PC-9 (cell line): ENCODE measurements at regions not wholly inside any gene's neighbourhood (a gene's known extent, or its start where the extent isn't known, plus 50 kb on each side); places are given as distances from the start of the nearest gene placed in this dataset.

ENCODE experiments used
- BruUV-seq: library from RNA; stranded (reverse); fragments of 400-500 nt; replicated peaks from 2 replicates; lab custom pipeline; 2021; lab: Mats Ljungman, UMichigan
- CTCF ChIA-PET: fragments of 300-600 bp; sonication (Branson Sonifier 250); formaldehyde crosslinking; loops from one replicate; lab custom pipeline; 2022; ENCODE audit warnings: antibody characterized with exemption; lab: Charles Lee
- POLR2A ChIA-PET: fragments of 300-600 bp; sonication (Branson Sonifier 250); formaldehyde crosslinking; loops from one replicate; lab custom pipeline; 2022; ENCODE audit warnings: antibody characterized with exemption; ENCODE audit not compliant: unreplicated experiment; lab: Charles Lee
- DNase-seq, 2 experiments: peaks; one replicate each; pipeline versions ENCODE4 v3.0.0 to v3.0.0-alpha.2; 2015 to 2022; ENCODE audit warnings: mixed read lengths in 1 of 2
- H2AFZ ChIP-seq: fragments of 200-600 bp; sonication (generic); 2 replicates; pipeline ENCODE4 v1.8.1; 2017; ENCODE audit warnings: antibody characterized with exemption
- H3F3A ChIP-seq: fragments of 200-600 bp; sonication (generic); 2 replicates; pipeline ENCODE4 v1.8.1; 2017; ENCODE audit warnings: antibody characterized with exemption, mild to moderate bottlenecking, low read depth; ENCODE audit not compliant: insufficient read depth
- H3K27ac ChIP-seq: fragments of 200-600 bp; sonication (generic); 2 replicates; pipeline ENCODE4 v1.6.1; 2016; ENCODE audit warnings: mixed run types
- H3K27me3 ChIP-seq: fragments of 200-600 bp; sonication (generic); 2 replicates; pipeline ENCODE4 v1.6.1; 2016; ENCODE audit warnings: low read depth, mixed run types; ENCODE audit not compliant: insufficient read depth
- H3K36me3 ChIP-seq: fragments of 200-600 bp; sonication (generic); 2 replicates; pipeline ENCODE4 v1.6.1; 2016; ENCODE audit warnings: low read depth, mixed run types
- H3K4me1 ChIP-seq: fragments of 200-600 bp; sonication (generic); replicated peaks from 2 replicates; pipeline ENCODE4 v1.6.1; 2016; ENCODE audit warnings: mixed run types; ENCODE audit not compliant: insufficient read depth
- H3K4me2 ChIP-seq: fragments of 200-600 bp; sonication (generic); 2 replicates; pipeline ENCODE4 v1.6.1; 2017; ENCODE audit warnings: mixed run types
- H3K4me3 ChIP-seq: fragments of 200-600 bp; sonication (generic); 2 replicates; pipeline ENCODE4 v1.6.1; 2016; ENCODE audit warnings: mixed run types
- H3K79me2 ChIP-seq: fragments of 200-600 bp; sonication (generic); 2 replicates; pipeline ENCODE4 v1.6.1; 2017; ENCODE audit warnings: low read depth, mixed run types
- H3K9me2 ChIP-seq: fragments of 200-600 bp; sonication (generic); 2 replicates; pipeline ENCODE4 v1.8.1; 2017; ENCODE audit warnings: mild to moderate bottlenecking; ENCODE audit not compliant: insufficient read depth
- H3K9me3 ChIP-seq: fragments of 200-600 bp; sonication (generic); 2 replicates; pipeline ENCODE4 v1.8.1; 2016; ENCODE audit warnings: low read depth; ENCODE audit not compliant: insufficient read depth
- H4K20me1 ChIP-seq: fragments of 200-600 bp; sonication (generic); 2 replicates; pipeline ENCODE4 v1.8.1; 2017; ENCODE audit not compliant: insufficient read depth
- EZH2 ChIP-seq: fragments of 200-600 bp; sonication (generic); IDR thresholded peaks from 2 replicates; pipeline ENCODE4 v1.8.0; 2017; ENCODE audit warnings: antibody characterized with exemption, low read depth
- intact Hi-C: fragments of 100-400 bp; cut with micrococcal nuclease; formaldehyde crosslinking; loops from one replicate; pipeline ENCODE4 v1.10.0; 2022; ENCODE audit not compliant: unreplicated experiment
- TF ChIP-seq, protein P1 (sequence below): fragments of 200-600 bp; sonication (generic); conservative IDR thresholded peaks from 2 replicates; pipeline ENCODE4 v1.6.1; 2017; ENCODE audit warnings: mixed run types, antibody characterized with exemption, mild to moderate bottlenecking, moderate library complexity

DNA sequence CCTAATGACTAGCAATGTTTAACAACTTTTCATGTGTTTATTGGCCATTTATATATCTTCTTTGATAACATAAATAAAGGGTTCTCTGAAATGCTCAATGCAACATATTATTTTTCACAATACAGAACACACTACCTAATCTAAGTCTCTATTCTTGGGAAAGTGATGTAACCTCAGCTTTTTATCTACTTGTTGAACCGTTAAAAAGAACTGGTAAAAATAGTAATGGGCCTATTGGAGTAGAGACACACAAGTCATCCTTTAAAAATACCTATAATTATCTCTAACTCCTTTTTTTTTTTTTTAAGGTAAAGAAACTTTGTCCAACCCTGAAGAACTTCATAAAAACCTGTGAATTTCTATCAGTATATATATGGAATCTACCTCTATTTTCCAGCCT is 1067.7 kb upstream of the CELF4 start:
- no TSS peak for BruUV-seq
- CTCF ChIA-PET = no interaction called here
- POLR2A ChIA-PET = no interaction called here

DNA sequence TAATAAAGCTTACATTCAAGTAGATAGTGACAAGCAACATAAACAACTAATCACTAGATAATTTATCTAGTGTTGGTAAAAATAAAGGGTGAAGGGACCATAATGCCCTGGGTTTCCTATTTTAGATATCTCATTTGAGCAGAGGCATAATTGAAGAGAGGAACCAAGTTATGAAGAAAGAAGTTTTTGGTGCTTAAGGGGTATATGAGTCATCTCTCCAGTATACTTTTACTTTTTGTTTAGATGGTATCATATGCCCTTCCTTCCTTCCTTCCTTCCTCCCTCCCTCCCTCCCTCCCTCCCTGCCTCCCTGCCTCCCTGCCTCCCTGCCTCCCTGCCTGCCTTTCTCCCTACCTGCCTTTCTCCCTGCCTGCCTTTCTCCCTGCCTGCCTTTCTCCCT is 1053.5 kb upstream of the CELF4 start:
- H3K27me3 ChIP-seq = no peaks in the 10 kb centered on the region
- H3K4me2 ChIP-seq = no peak overlapping the region
- H3K27ac ChIP-seq = no peak overlapping the region
- no peaks in the 10 kb centered on the region for H3K9me3 ChIP-seq
- no peak overlapping the region for H3K4me3 ChIP-seq
- H3K9me2 ChIP-seq = no peaks in the 10 kb centered on the region
- DNase-seq = no peak
- H3K4me1 ChIP-seq = no peaks in the 10 kb centered on the region
- ChIA-PET POLR2A (no interaction called here), CTCF (no interaction called here)
- no peak overlapping the region for H2AFZ ChIP-seq
- intact Hi-C loops = no loop called here
- no peaks in the 10 kb centered on the region for H4K20me1 ChIP-seq
- no peaks in the 10 kb centered on the region for H3F3A ChIP-seq
- H3K36me3 ChIP-seq = no peaks in the 10 kb centered on the region
- H3K79me2 ChIP-seq = no peaks in the 10 kb centered on the region
- TF ChIP-seq EZH2 = no peak
- TF ChIP-seq, protein P1, sequence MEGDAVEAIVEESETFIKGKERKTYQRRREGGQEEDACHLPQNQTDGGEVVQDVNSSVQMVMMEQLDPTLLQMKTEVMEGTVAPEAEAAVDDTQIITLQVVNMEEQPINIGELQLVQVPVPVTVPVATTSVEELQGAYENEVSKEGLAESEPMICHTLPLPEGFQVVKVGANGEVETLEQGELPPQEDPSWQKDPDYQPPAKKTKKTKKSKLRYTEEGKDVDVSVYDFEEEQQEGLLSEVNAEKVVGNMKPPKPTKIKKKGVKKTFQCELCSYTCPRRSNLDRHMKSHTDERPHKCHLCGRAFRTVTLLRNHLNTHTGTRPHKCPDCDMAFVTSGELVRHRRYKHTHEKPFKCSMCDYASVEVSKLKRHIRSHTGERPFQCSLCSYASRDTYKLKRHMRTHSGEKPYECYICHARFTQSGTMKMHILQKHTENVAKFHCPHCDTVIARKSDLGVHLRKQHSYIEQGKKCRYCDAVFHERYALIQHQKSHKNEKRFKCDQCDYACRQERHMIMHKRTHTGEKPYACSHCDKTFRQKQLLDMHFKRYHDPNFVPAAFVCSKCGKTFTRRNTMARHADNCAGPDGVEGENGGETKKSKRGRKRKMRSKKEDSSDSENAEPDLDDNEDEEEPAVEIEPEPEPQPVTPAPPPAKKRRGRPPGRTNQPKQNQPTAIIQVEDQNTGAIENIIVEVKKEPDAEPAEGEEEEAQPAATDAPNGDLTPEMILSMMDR = no peak
- BruUV-seq = no TSS peak

More for the DNA sequence above, 1067.7 kb upstream of the CELF4 start:
- no peaks in the 10 kb centered on the region for H3K4me1 ChIP-seq
- intact Hi-C loops = no loop called here
- no peaks in the 10 kb centered on the region for H3K27me3 ChIP-seq
- H3K9me2 ChIP-seq = no peaks in the 10 kb centered on the region
- no peaks in the 10 kb centered on the region for H3K9me3 ChIP-seq
- no peaks in the 10 kb centered on the region for H3K79me2 ChIP-seq
- no peak overlapping the region for H3K4me2 ChIP-seq
- no peak overlapping the region for H2AFZ ChIP-seq
- TF ChIP-seq EZH2 = no peak
- TF ChIP-seq, protein P1 = no peak
- no peak for DNase-seq
- no peaks in the 10 kb centered on the region for H3F3A ChIP-seq
- H4K20me1 ChIP-seq = no peaks in the 10 kb centered on the region
- H3K4me3 ChIP-seq = no peak overlapping the region
- H3K27ac ChIP-seq = no peak overlapping the region
- no peaks in the 10 kb centered on the region for H3K36me3 ChIP-seq

DNA sequence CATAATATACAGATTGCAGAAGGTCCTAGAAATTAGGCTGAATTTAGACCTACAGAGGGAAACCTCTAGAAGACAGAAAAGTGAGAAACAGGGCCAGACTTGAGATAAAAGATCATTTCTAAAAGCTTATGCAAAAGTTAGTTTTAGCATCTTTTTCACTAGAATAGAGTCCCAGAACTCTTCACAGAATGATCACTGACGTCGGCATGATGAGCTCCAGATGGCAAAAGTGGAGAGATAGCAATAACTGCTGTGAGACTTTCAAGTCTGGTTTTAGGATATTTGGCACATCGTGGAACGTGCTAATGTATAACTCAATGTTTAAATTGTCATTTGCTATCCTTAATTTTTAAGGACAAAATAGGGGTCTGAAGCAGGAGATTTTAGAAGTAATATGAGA is 1050.7 kb upstream of the CELF4 start:
- H3F3A ChIP-seq = no peaks in the 10 kb centered on the region
- TF ChIP-seq EZH2 = no peak
- TF ChIP-seq, protein P1 = no peak
- DNase-seq = no peak
- no peaks in the 10 kb centered on the region for H3K4me1 ChIP-seq
- BruUV-seq = no TSS peak
- no peaks in the 10 kb centered on the region for H3K27me3 ChIP-seq
- H3K36me3 ChIP-seq = no peaks in the 10 kb centered on the region
- no peak overlapping the region for H3K4me2 ChIP-seq
- intact Hi-C loops = no loop called here
- no peak overlapping the region for H3K27ac ChIP-seq
- H4K20me1 ChIP-seq = no peaks in the 10 kb centered on the region
- no peak overlapping the region for H2AFZ ChIP-seq
- H3K79me2 ChIP-seq = no peaks in the 10 kb centered on the region
- no peaks in the 10 kb centered on the region for H3K9me2 ChIP-seq
- ChIA-PET POLR2A (no interaction called here), CTCF (interaction anchor here (0.6 kb wide), 1 partner anchor 1604 kb away, joined by 4 read pairs; no protein-coding TSS in a partner anchor)
- no peak overlapping the region for H3K4me3 ChIP-seq
- H3K9me3 ChIP-seq = no peaks in the 10 kb centered on the region
